ENCODE measurements at regions not wholly inside any gene's neighbourhood (a gene's known extent, or its start where the extent isn't known, plus 50 kb on each side); places are given as distances from the start of the nearest gene placed in this dataset.

GRCh38 chr4:44118971-44119680 lies 329.5 kb downstream of the KCTD8 start:
- no peak for DNase-seq (ENCODE audit: low read depth, low spot score)

GRCh38 chr4:44120646-44121045 lies 328.0 kb downstream of the KCTD8 start:
- DNase-seq (ENCODE audit: low read depth, low spot score) = no peak

GRCh38 chr4:44121210-44121609 lies 327.4 kb downstream of the KCTD8 start:
- DNase-seq (ENCODE audit: low read depth, low spot score) = no peak
